Medulla oblongata (tissue), 1 donor: ENCODE measurements at regions not wholly inside any gene's neighbourhood (a gene's known extent, or its start where the extent isn't known, plus 50 kb on each side); places are given as distances from the start of the nearest gene placed in this dataset.

ENCODE experiments used
- DNase-seq: peaks from one replicate; pipeline ENCODE4 v3.0.0-alpha.2; 2015; ENCODE audit errors: extremely low spot score

DNA sequence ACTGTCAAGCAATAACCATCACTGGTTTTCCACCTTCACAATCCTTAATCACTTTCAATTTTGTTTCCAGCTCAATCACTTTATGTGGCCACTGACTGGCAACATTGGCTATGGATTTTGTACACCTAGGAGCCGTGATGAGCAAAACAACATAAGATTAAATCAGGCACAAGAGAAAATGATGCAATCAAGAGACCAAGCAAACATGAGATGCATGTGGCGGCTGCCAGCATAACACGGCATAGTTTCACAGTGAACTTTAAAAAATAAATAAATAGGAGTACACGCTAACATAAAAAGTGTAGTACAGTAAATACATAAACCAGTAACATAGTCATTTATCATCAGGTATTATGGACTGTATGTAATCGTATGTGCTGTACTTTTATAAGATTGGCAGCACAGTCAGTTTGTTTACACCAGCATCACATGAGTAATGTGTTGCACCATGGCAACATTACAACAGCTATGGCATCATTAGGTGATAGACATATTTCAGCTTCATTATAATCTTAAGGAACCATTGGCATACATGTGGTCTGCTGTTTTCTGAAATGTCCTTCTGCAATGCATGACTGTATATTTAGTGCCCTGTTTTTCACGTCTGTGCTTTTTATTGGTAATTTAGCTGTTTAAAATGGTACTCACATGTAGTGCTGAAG lies 83.3 kb upstream of the PRDM11 start:
- DNase-seq = no peak

DNA sequence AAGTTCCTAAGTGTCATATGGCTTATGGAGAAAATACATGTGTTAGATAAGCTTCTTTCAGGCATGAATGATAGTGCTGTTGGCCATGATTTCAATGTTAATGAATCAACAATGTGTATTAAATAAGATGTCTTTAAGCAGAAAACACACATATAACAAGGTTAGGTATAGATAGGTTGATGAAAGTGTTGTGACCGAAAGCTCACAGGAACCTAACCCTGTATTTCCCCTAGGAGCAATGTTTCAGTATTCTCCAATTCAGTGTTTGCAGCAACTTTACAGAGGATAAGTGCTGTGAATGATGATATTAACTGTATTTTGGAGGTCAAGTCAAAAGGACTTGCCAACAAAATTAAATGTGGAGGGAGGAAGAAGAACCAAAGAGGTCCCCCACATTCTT lies 82.8 kb upstream of the PRDM11 start:
- no peak for DNase-seq

DNA sequence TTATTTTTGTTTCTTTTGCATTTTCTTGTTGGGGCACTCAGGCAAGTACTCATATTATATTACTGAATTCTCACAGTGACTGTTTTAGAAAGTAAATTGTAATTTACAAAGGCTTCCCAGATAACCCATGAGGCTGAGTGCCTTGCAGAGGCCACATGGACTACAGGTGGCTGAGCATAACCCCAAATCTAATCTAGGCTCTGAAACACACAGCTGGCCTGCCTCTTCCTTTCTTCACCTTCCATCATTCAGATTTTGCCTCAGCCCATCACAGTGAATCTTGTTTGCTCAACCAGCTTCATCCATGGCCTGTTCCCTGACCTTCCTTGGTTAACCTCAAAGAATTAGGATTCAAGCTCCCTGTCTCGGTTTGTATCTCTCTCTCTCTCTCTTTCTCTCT lies 78.5 kb upstream of the PRDM11 start:
- DNase-seq = no peak

DNA sequence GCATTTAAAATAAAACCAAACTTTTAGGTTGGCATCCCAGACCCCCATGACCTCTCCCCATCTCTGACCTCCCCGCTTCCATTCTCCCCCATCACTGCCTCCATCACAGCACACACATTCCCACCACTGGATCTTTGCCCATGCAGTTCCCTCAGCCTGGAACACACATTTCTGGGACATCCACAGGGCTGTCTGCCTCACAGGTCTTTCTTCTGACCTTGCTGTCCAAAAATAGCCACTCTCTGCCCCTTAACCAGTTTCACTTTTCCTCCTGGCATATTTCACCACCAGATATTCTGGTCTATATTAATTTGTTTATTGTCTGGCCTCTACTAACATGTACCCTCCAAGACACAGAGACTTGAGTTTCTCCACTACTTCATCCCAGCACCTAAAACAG lies 75.2 kb upstream of the PRDM11 start:
- DNase-seq = no peak

DNA sequence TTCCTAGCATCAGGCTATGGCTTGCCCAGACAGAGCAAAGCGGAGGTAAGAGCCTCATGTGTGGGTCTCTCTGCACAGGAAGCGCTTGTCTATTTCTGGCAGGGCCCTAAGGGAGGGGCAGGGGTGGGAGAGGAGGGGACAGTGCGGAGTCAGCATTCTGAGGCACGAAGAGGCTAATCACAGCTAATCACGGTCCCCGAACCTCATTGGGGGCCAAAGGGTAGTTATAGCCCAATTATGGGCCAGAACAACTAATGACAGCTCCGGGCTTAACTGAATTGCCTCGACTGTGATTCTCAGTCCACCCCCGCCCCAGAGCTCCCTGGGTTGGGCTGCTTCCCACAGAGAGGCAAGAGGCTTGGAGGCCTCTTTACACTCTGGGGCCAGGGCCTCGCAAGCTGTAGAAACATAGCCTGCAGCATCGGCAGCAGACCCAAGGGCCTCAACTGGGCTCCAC lies 72.7 kb upstream of the PRDM11 start:
- DNase-seq = peak; percentile 58

DNA sequence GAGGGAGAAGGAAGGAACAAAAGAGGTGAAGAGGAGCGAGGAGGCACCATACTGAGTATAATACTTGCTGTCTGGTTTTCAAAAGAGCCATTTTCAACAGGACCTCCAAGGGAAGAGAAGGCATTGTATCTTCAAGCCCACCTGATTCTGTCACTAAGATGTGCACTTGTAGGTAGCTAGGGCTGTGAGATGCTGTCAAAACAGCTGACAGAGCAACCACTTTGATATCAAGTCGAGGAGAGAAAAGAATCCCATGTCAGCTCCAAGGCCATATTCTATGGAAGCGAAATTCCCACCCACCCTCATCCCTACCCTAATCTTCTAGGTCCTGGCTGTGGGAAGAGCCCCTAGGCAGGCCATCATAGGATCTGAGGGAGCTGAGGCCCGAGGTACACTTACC lies 70.9 kb upstream of the PRDM11 start:
- DNase-seq = no peak

DNA sequence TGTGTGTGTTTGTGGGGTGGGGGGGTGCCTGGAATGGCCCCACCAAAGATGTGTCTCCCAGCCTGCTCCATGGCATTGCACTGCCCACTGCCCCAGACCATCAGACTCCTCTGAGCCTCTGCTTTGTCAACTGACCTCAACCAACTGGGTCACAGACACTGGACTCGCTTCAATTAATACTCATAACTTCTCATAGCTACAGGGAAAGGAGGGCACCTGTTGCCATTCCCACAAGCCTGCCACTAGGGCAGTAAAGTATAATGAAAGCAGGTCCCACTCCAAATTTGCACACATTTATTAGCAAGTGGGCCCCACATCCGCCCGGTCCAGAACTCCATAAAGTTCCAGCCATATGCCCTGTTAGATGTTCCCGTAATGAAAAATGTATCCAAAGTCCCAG lies 70.5 kb upstream of the PRDM11 start:
- DNase-seq = no peak

DNA sequence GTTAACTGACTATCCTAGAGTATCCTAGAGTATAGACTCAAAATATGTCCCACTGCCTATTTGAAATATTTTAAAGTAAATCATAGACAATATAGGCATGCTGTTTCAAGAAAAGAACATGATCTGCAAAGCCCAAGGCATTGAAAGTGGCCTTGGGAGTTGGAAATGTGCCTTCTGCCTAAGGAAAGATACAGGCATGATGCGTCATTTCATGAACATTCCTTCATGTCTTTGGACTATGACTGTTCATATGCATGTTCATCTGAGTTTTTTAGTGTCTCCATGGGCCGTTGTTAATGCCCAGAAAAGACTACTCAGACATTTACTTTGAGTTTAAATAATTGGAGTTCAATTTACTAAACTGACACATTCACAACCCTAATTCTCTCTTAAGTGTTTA lies 69.7 kb upstream of the PRDM11 start:
- DNase-seq = no peak

DNA sequence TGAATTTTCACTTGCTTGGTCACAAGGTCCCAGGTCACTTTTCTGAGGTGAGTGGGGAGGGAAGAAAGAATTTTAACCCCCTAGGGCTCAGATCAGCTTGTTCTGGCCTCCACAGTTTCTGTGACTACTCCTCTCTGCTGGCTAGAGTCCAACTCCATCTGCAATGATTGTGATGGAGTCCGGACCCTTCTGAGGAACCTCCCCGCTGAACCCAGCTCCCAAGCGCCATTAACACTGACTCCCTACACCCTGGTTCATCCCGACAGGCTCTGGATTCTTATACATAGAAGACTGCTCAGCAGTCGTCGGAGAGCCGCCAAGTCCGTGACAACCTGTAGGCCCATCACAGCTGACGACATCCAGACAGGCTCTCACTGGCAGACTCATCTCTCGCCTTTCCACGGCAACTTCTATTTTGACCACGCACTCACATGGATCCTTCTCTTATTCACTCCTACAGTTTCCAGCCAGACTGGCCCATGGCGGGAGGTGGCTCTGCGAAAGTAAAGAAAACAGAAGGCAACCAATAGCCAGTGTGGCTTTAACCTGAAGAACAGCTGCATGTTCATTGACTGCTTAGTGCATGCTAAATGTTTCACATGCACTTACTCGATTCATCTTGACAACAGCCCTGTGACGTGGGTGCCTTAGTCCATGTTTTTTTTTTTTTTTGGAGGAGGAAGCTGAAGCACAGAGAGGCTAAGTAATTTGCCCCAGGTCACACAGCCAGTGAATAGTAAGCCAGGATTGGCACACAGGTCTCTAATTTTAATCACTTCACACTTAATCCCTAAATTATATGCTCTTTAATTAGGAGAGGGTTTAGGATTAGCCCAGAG lies 68.0 kb upstream of the PRDM11 start:
- DNase-seq = no peak

DNA sequence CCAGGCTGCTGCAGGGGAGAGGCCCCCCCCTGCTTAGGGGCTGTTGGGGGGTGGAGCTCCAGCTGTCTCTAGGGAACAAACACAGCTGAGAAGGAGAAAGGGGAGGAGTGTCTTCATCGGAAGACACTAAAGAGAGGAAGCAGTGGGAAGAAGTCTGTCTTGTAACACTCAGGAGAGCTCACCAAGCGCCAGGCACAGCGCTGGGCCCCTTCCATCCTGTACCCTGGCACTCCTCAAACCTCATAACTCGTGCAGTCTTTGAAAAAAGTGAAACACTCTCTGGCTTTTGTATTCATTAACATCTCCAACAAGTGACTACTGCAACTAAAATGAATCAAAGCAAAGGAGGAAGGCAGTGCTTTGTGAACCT lies 67.4 kb upstream of the PRDM11 start:
- peak; percentile 42 for DNase-seq

DNA sequence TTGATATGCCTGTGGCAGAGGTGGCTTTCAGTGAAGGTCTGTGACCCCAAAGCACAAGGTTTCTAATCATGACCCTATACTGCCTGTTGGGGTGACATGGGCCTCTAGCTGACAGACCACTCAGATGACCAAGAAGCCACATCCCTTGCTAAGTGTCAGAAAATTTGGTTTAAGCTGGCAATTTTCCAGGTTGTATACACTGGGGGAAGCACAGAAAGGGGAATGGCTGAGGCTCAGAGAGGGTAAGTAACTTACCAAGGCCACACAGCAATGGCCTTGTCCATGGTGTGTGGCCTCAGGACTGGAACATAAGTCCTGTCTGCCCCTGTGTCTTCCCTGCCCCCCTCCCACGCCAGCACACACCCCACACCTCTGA lies 66.9 kb upstream of the PRDM11 start:
- no peak for DNase-seq

DNA sequence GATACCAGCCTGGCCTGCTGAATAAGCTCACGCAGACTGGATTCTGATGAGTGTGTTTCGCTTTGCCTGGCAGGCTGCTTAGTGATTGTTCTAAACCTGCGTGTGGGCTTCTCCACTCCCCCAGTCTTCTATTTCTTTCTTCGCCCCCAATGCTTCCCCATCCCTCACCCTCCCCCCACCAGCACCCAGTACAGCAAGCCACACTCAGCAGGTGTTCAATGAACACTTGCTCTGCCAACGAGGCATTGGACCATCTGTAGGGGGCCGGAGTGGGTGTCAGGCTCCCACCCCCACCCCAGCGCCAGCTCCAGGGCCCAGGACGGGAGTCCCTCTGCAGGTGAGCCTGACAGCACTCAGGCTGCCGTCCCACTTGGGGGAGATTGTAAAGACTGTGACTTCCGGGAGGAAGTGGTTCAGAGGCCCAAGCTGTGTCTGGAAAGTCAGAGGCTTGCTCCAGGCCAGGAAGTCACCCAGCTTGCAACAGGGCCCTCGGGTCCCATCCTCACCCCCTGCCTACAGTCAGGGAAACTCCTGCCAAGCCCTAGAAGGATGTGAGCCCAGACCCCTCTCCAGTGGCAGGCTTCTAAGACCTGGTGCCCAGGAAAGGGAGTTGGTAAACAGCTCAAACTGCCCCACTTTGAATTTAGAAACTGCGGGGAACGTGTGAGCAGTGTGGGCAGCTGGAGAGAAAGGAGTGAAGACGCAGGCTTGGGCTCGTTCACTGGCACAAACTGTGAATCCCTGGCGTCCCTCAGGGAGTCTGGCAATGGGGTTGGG lies 66.3 kb upstream of the PRDM11 start:
- DNase-seq = peak; percentile 77

DNA sequence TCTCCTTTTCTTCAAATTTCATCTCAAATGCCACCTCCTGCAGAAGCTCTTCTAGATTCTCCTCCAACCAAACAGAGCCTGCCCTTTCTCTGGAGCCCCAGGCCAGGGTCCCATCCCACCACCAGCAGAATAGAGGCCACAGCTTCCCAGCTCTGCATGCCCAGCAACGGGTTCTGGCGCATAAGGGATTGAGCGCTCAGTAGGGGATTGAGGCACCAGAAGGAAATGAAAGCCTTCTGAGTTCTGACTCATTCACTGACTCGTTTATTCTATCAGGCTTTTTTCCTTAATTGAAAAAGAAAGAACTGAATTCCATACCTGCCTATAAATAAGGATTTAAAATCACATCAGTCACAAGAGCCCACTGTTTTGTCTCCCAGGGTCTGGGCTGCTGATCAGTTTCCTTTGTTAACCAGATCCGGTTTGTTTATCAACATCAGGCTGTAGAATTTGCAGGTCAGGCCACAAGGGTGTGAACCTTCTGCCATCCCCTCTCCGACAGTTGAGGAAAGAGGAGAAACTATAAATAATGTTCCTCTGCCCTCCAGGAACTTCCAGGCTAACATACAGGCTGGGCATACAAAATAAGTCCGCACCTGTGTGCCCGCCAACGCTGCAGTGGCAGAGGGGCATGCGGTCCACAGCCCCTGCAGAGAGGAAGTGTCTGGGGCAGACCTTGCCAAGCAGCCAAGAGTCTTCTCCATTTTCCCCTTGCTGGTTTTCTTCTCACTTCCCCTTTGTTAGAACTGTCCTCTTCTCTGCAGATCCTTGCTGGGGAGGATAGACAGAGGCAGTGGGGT lies 63.5 kb upstream of the PRDM11 start:
- DNase-seq = peak; percentile 64

DNA sequence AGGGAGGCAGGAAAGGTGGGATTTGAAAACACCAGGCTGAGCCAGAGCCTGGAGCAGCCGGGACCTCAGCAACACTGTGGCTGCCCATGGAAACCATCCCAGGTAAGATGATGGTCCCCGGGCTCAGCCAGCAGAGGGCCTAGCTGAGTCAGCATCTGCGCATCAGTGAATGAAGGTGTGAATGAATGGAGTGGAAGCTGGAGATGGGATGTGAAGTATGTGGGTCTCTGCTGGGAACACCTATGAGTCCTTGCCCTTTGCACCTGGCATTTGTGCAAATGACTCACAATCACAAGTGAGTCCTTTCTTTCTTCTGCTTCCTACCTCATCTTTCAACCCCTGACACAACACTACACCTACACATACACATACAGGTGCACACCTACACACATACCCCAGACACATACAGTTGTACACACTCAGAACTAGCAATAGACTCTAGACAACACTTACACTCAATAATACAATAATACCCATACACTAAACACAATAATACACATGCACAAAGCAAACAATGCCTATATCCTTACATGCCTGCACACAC lies 62.8 kb upstream of the PRDM11 start:
- DNase-seq = no peak

DNA sequence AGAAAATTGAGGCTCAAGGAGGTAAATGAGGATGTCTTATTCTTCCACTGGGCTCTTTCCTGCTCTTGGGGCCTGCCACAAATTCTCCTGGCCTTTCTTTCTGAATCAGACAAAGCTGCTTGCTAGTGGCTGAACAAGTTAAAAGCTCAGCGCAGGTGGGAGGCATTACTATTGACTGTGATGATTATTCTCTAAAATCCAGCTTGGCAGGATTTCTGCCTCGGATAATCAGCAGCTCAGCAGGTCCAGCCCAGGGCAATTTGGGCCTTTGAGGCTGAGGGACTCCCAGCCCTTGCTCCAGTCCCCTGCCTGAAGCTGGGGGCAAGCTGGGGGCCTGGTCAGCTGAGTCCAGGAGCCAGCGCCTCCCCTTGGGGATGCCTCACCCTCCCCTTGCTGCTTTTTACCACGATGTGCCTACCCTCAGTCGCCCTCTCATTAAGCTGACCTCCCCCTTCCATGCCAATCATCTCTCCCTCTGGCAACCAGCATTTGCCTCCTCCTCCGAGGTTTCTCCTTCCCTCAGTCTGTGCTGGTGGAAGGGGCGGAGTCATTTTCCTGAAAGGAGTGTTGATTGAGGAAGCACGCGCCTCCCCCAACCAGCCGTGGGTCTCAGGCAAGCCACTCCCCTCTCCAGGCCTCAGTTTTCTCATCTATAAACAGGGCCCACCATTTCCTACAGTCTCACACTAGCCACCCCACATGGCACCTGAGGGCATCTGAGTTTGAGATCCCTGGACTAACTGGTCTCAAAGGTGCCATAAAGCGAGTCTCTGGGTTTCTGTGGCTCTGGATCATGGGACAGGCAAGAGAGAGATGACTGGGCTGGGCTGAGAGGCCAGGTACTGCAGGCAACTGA lies 60.6 kb upstream of the PRDM11 start:
- no peak for DNase-seq

DNA sequence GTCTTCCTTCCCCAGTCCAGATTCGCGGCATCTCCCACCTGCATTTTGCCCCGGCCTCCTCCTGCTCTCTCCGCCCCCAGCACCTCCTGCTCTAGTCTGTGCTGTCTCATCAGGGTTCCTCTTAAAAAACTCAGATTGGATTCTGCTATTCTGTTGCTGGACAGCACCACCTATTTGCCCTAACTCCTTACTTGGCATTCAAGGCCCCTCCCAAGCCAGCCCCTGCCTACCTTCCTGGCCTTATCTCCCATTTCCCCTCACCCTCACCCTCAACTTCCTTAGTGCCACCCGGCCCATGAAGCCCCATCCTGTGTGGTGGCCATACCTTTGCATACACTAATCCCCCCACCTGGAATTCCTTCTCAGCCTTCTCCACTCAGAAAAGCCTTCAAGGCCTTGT lies 59.9 kb upstream of the PRDM11 start:
- DNase-seq = no peak

DNA sequence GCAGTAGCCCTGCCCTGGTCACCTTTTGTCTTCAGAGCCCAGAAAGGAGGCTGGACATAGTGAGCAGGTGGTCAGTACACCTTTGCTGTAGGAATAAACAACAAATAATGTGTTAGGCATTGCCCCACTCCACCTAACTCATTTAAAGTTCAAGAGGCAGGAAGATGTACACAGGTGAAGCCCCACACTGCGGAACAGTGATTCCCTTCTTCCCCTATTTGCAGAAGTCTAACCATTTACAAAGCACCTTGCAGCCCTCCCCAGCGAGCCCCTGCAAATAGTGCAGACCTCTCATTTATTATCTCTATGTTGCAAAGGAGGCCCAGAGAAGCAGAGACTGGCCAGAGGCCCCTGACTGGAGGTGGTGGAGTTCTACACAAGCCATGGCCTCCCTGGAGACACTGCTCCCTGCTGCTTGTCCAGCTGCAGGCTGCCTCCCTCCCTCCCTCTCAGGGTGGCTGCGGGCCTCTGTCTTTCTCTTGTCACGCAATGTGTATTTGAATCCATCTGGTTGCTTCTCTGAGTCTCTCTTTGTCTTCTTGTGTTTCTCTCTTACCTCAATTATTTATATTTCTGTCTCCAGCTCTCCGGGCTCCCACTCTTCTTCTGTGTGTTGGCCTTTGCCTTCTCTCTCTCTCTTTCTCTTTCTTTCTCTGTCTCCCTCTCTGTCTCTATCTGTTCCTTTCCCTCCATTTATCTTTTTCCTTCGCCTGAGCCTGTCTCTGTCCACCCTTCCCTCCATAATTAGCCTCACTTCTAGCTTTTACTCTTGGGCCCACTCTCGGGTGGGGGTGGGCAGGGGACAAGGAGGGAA lies 59.1 kb upstream of the PRDM11 start:
- no peak for DNase-seq

DNA sequence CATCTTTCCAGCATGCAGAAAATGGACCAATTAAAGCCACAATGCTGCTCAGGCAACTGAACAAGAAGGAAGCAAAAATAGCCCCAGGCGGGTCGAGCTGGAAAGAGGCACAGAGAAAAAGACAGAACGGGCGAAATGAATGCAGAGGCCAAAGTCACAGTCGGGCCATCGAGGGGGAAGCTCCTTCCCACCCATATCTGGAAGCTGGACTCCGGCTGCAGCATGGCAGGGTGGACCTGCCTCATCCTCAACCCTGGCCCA lies 58.6 kb upstream of the PRDM11 start:
- DNase-seq = no peak

DNA sequence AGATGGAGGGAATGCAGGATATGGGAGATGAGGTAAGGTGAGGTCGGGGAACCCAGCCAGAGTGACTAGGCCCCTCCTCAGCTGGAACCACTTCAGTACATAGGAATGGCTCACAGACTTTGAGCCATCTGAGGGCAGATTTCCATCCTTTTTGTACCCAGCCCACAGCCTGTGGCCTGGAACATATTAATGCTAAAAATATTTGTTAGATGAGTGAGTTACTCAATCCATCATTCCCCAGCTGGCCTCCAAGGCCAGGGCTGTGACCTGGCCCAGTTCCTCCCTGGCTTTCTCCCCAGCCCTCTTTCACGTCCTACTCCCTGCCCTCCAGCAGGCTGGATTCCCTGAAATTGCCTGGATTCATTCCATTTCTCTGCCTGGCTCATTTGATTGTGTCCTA lies 57.2 kb upstream of the PRDM11 start:
- peak; percentile 46 for DNase-seq
